ENCODE measurements at regions not wholly inside any gene's neighbourhood (a gene's known extent, or its start where the extent isn't known, plus 50 kb on each side); places are given as distances from the start of the nearest gene placed in this dataset.

DNA sequence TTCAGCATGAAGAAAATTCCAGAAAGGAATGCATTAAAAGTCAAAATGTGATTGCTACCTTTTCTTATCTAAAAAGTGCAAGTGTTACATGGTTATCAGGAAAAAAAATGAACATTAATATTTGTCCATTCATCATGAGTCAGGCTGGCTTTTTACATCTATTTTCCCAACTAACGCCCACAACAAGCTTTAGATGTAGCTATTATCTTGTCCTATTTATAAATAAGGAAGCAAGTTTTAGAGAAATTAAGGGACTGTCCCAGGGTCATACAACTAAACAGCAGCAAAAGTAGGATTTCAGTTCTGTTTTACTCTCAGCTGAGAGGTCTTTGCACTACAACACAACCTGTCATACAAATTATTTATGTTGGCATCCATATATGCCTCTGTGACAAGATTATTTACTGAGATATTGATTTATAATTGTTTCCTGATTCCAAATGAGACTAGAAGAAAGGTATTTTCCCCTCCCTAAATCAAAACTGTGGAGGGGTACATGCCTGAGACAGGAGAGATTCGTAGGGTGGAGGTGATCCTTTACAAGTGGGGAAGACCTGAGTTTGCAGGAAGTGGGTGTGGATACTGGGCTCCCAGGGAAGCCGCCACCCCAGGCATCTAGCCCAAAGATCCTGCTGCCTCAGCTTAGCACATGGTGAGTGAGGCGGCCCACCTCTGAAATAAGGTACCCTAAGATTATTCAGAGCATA is 57.2 kb upstream of the ARID5B start:
- Histone ChIP-seq H3K36me3 (ENCODE audit: insufficient read depth, low read length) (no peaks in the 10 kb centered on the region), H3K9ac (ENCODE audit: low read depth, low read length) (no peak overlapping the region), H3K9me3 (replicated peaks; ENCODE audit: low read length) (no peaks in the 10 kb centered on the region), H3K4me2 (ENCODE audit: low read length) (no peak overlapping the region), H3K4me1 (ENCODE audit: control insufficient read depth, insufficient read depth, low read length) (peaks cover 22% of the 10 kb centered on the region), H3K27me3 (ENCODE audit: control insufficient read depth, insufficient read depth, low read length) (no peaks in the 10 kb centered on the region), H3K4me3 (ENCODE audit: low read length) (no peak overlapping the region)

DNA sequence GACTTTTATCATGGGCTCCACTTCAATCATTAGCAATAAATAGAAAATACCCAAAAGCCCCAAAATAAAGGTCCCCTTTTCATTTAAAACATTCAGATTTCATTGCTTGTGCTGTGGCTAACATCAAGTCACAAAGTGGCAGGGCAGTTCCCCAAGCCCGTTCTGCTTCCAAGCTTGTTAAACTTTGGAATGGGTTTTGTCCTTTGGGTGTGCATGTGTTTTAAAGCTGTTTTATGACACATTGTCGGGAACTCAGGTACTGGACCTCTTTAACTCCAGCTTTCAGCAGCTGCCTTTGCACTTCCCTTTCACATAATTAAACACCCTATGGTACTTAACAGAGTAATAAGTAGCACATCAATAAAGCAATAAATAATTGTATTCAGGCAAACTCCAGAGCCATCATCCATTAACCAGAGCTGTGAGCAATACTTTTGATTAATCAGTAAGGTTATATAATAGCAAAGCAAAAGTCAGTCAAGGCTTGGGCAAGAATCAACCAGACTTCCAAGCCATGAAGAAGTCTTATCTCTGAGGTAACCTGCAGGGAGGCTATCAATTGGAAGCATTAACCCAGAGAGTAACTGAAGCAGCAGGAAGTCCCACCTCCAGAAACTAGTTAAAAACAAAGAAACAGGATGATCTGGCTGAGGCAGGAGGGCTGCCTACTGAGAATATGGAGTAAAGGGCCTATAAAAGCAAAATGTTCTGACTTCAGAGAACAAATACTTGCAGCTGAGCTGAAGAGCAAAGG is 56.1 kb upstream of the ARID5B start:
- Histone ChIP-seq H3K9me3 (replicated peaks; ENCODE audit: low read length) (no peaks in the 10 kb centered on the region), H3K36me3 (ENCODE audit: insufficient read depth, low read length) (no peaks in the 10 kb centered on the region), H3K4me2 (ENCODE audit: low read length) (no peak overlapping the region)

DNA sequence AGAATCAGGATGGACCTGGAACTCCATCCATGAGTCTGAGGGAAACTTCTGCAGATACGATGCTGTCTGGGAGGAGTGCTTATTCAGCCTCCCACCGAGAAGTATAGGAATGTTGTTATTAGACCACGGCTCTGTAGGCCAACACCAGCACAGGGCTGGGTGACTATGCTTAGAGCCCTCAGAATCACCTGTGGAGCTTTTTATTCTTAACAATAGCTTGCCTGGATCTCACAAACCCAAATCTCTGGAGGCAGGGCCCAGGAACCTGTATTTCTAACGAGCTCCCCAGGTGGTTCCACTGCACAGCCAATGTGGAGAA is 55.6 kb upstream of the ARID5B start:
- H3K4me3 ChIP-seq (ENCODE audit: low read length) = no peak overlapping the region
- H3K36me3 ChIP-seq (ENCODE audit: insufficient read depth, low read length) = no peaks in the 10 kb centered on the region
- no peaks in the 10 kb centered on the region for H3K27me3 ChIP-seq (ENCODE audit: control insufficient read depth, insufficient read depth, low read length)
- H3K4me1 ChIP-seq (ENCODE audit: control insufficient read depth, insufficient read depth, low read length) = peaks cover 22% of the 10 kb centered on the region
- no peaks in the 10 kb centered on the region for H3K9me3 ChIP-seq (replicated peaks; ENCODE audit: low read length)
- no peak overlapping the region for H3K4me2 ChIP-seq (ENCODE audit: low read length)
- H3K9ac ChIP-seq (ENCODE audit: low read depth, low read length) = no peak overlapping the region

More for the DNA sequence above, 56.1 kb upstream of the ARID5B start:
- H3K4me1 ChIP-seq (ENCODE audit: control insufficient read depth, insufficient read depth, low read length) = peaks cover 22% of the 10 kb centered on the region
- no peaks in the 10 kb centered on the region for H3K27me3 ChIP-seq (ENCODE audit: control insufficient read depth, insufficient read depth, low read length)
- H3K9ac ChIP-seq (ENCODE audit: low read depth, low read length) = no peak overlapping the region
- no peak overlapping the region for H3K4me3 ChIP-seq (ENCODE audit: low read length)

DNA sequence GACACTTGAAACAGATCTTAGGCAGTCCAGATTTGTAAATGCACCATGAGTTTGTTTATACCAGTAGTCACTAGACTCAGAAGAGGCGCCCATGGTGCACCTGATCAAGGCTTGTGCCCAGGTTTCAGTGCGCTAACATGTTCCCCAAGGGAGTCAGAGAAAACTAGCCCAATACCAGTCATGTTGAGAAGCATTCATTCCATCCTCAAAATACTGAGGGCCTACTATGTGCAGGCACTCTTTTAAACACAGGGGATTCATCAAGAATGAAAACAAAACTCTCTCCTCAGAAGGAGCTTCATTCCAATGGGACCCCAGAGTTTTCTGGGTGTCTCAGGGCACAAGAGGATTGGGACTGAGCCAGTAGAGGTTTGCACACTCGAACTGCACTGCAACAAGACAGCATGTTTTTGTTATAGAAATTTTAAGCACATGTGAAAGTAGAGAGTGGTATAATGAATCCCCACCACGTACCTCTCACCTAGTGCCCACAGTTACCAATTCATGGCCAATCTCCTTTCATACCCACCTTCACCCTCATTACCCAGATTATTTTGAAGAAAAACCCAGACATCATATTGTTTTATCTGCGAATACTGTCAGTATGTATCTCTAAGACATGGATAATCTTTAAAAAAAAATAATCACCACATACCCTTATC is 55.0 kb upstream of the ARID5B start:
- no peak overlapping the region for H3K4me2 ChIP-seq (ENCODE audit: low read length)
- H3K4me1 ChIP-seq (ENCODE audit: control insufficient read depth, insufficient read depth, low read length) = peaks cover 22% of the 10 kb centered on the region
- H3K4me3 ChIP-seq (ENCODE audit: low read length) = no peak overlapping the region
- H3K36me3 ChIP-seq (ENCODE audit: insufficient read depth, low read length) = no peaks in the 10 kb centered on the region
- H3K9me3 ChIP-seq (replicated peaks; ENCODE audit: low read length) = no peaks in the 10 kb centered on the region
- H3K9ac ChIP-seq (ENCODE audit: low read depth, low read length) = no peak overlapping the region
- H3K27me3 ChIP-seq (ENCODE audit: control insufficient read depth, insufficient read depth, low read length) = no peaks in the 10 kb centered on the region

DNA sequence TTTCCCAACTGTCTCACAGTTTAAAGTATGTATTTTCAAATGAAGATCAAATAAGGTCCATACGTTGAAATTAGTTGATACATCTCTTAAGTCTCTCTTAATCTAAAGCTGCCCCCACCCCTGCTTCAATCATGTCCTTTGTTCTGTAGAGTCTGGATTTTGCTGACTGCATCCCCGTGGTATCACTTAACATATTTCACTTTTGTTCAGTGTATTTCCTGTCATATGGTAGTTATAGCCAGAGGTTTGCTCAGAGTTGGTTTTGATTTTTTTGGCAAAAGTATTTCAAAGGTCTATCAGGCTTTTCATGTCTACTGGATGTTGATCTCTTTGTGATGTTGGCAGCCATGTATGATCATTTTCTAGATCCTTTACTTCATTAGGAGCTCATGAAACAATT is 54.4 kb upstream of the ARID5B start:
- no peaks in the 10 kb centered on the region for H3K9me3 ChIP-seq (replicated peaks; ENCODE audit: low read length)

DNA sequence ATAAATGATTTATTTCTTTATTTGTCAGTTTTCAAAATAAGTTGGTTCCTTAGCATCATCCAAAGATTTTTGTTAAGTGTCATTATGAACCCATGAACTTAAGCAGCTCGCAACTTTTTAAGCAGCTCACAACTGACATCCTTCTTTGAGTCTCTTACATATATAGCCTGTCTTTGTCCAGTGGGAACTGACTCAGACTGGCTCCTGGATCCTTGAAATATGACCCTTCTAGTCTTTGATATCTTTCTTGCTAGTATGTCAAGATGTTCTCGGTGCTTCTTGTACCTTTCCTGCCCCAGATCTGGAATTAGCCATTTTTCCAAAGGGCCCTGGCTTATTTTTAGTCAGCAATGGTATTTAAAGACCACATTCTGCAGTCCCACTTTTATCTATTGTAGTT is 53.9 kb upstream of the ARID5B start:
- Histone ChIP-seq H3K9ac (ENCODE audit: low read depth, low read length) (no peak overlapping the region), H3K27me3 (ENCODE audit: control insufficient read depth, insufficient read depth, low read length) (no peaks in the 10 kb centered on the region)

More for the DNA sequence above, 54.4 kb upstream of the ARID5B start:
- Histone ChIP-seq H3K9ac (ENCODE audit: low read depth, low read length) (no peak overlapping the region), H3K4me1 (ENCODE audit: control insufficient read depth, insufficient read depth, low read length) (peaks cover 22% of the 10 kb centered on the region), H3K27me3 (ENCODE audit: control insufficient read depth, insufficient read depth, low read length) (no peaks in the 10 kb centered on the region), H3K36me3 (ENCODE audit: insufficient read depth, low read length) (no peaks in the 10 kb centered on the region), H3K4me3 (ENCODE audit: low read length) (no peak overlapping the region), H3K4me2 (ENCODE audit: low read length) (no peak overlapping the region)

DNA sequence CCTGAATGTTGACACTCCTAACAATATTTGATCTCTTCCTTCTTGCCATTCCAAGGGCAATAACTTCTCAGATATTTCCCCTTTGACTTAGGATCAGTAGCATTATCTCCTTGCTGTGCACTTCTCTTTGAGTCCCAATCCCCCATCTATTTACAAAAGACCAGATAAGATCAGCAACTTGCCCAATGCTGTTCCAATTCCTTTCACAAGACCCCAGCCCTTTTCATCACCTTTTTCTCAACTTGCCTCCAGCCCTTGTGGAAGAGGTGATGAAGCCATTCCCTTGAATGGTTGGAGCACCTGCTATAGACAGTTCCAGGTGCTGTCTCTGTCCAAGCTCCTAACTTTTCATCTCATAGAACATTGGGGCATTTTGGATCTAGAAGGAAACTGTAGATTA is 51.1 kb upstream of the ARID5B start:
- H3K4me3 ChIP-seq (ENCODE audit: low read length) = no peak overlapping the region
- peaks cover 7% of the 10 kb centered on the region for H3K4me1 ChIP-seq (ENCODE audit: control insufficient read depth, insufficient read depth, low read length)
- H3K36me3 ChIP-seq (ENCODE audit: insufficient read depth, low read length) = no peaks in the 10 kb centered on the region
- H3K9ac ChIP-seq (ENCODE audit: low read depth, low read length) = no peak overlapping the region
- H3K4me2 ChIP-seq (ENCODE audit: low read length) = no peak overlapping the region
- no peaks in the 10 kb centered on the region for H3K9me3 ChIP-seq (replicated peaks; ENCODE audit: low read length)
- no peaks in the 10 kb centered on the region for H3K27me3 ChIP-seq (ENCODE audit: control insufficient read depth, insufficient read depth, low read length)

More for the DNA sequence above, 53.9 kb upstream of the ARID5B start:
- H3K4me2 ChIP-seq (ENCODE audit: low read length) = no peak overlapping the region
- H3K9me3 ChIP-seq (replicated peaks; ENCODE audit: low read length) = no peaks in the 10 kb centered on the region
- peaks cover 19% of the 10 kb centered on the region for H3K4me1 ChIP-seq (ENCODE audit: control insufficient read depth, insufficient read depth, low read length)
- H3K36me3 ChIP-seq (ENCODE audit: insufficient read depth, low read length) = no peaks in the 10 kb centered on the region
- no peak overlapping the region for H3K4me3 ChIP-seq (ENCODE audit: low read length)
